LNCaP clone FGC (cell line): ENCODE measurements at regions not wholly inside any gene's neighbourhood (a gene's known extent, or its start where the extent isn't known, plus 50 kb on each side); places are given as distances from the start of the nearest gene placed in this dataset.

ENCODE experiments used
- DNase-seq: peaks from one replicate; pipeline ENCODE4 v3.0.0-alpha.2; 2011; ENCODE audit warnings: low read depth
- H3K4me3 ChIP-seq: 2 replicates; pipeline ENCODE4 v1.5.1; 2011; ENCODE audit warnings: mild to moderate bottlenecking, low read depth, low read length, control low read depth
- CTCF ChIP-seq: IDR thresholded peaks from 2 replicates; pipeline ENCODE4 v1.5.1; 2012; ENCODE audit warnings: mild to moderate bottlenecking; ENCODE audit not compliant: control insufficient read depth, insufficient read depth; ENCODE audit errors: extremely low read depth

DNA sequence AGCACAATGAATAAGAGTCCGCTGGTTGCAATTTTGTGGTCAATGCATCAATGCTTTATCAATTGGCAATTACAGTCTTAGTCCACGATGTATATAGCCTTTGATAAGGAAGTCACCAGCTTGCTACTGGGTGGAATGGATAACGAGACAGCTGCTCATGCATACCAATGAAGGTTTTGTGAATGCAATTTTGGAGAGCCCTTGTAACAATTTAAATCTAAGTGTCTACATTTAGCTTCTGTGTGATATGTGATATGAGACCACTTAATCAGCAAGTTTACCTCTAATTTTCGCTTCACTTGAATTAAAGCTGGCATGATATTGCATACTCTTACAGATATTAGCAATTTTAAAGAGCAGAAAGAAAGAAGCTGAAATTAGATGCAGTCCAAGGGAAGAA, 543.9 kb downstream of the RNF144B start:
- no peak for DNase-seq
- TF ChIP-seq CTCF: no peak
- H3K4me3 ChIP-seq: no peak overlapping the region

- no peak for DNase-seq
- no peak overlapping the region for H3K4me3 ChIP-seq
- TF ChIP-seq CTCF: no peak
Observed at GRCh38 chr6:18958146-18958545, 571.0 kb downstream of the RNF144B start.

GRCh38 chr6:18961566-18961965, 574.4 kb downstream of the RNF144B start:
- TF ChIP-seq CTCF: no peak
- H3K4me3 ChIP-seq: no peak overlapping the region
- DNase-seq: no peak

GRCh38 chr6:18962361-18962905, 575.3 kb downstream of the RNF144B start:
- no peak overlapping the region for H3K4me3 ChIP-seq
- no peak for TF ChIP-seq CTCF
- no peak for DNase-seq

- TF ChIP-seq CTCF: no peak
- no peak overlapping the region for H3K4me3 ChIP-seq
- DNase-seq: no peak
Observed at GRCh38 chr6:18963439-18963838, 576.3 kb downstream of the RNF144B start.

- DNase-seq: no peak
- no peak overlapping the region for H3K4me3 ChIP-seq
- no peak for TF ChIP-seq CTCF
Observed at GRCh38 chr6:18973251-18973650, 586.1 kb downstream of the RNF144B start.

DNA sequence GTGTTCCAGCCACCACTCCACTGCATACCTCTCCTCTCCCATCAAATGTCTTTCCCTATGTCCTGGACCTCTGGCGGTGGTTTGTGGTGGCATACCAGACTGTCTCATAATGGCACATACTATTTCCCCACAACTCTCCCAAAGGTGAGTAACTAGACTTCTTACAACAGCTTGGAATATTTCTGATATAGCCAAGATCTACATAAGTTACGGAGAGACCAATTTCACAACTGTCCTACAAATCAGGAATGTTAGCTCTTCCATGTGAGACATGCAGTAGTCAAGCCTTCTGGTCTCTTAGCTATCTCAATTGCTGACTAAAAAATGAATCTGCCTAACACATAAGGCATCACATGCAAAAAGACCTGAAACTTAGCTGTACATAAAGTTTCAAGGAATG, 588.9 kb downstream of the RNF144B start:
- no peak for DNase-seq
- no peak for TF ChIP-seq CTCF
- no peak overlapping the region for H3K4me3 ChIP-seq
